Subcutaneous abdominal adipose tissue (tissue), 5 donors: ENCODE measurements at regions not wholly inside any gene's neighbourhood (a gene's known extent, or its start where the extent isn't known, plus 50 kb on each side); places are given as distances from the start of the nearest gene placed in this dataset.

Experiments used
- H3K27ac ChIP-seq: one replicate; pipeline ENCODE4 v1.7.0; 2013; ENCODE audit warnings: low read depth, mild to moderate bottlenecking, inconsistent platforms, low read length, moderate library complexity
- H3K27me3 ChIP-seq, 5 donors: one replicate each; pipeline ENCODE4 v1.7.0; 2013; ENCODE audit warnings: low read length in 5 of 5, inconsistent platforms in 1 of 5; ENCODE audit not compliant: control insufficient read depth in 5 of 5, insufficient read depth in 4 of 5
- H3K36me3 ChIP-seq, 5 donors: one replicate each; pipeline ENCODE4 v1.7.0; 2013; ENCODE audit warnings: low read length in 5 of 5; ENCODE audit not compliant: control insufficient read depth in 5 of 5, insufficient read depth in 5 of 5
- H3K4me1 ChIP-seq, 5 donors: one replicate each; pipeline ENCODE4 v1.7.0; 2013; ENCODE audit warnings: low read length in 5 of 5, mild to moderate bottlenecking in 3 of 5, moderate library complexity in 1 of 5; ENCODE audit not compliant: control insufficient read depth in 5 of 5, insufficient read depth in 5 of 5
- H3K4me3 ChIP-seq, 5 donors: one replicate each; pipeline ENCODE4 v1.7.0; 2013; ENCODE audit warnings: low read length in 5 of 5, low read depth in 1 of 5
- H3K9ac ChIP-seq, 5 donors: one replicate each; pipeline ENCODE4 v1.7.0; 2013; ENCODE audit warnings: low read length in 5 of 5, mild to moderate bottlenecking in 4 of 5, moderate library complexity in 3 of 5
- H3K9me3 ChIP-seq, 5 donors: one replicate each; pipeline ENCODE4 v1.7.0; 2013; ENCODE audit warnings: low read length in 5 of 5; ENCODE audit not compliant: control insufficient read depth in 5 of 5
- donor health status: healthy.
- donor health status: healthy.
- donor health status: healthy.
- donor health status: healthy.
- donor health status: healthy.

DNA sequence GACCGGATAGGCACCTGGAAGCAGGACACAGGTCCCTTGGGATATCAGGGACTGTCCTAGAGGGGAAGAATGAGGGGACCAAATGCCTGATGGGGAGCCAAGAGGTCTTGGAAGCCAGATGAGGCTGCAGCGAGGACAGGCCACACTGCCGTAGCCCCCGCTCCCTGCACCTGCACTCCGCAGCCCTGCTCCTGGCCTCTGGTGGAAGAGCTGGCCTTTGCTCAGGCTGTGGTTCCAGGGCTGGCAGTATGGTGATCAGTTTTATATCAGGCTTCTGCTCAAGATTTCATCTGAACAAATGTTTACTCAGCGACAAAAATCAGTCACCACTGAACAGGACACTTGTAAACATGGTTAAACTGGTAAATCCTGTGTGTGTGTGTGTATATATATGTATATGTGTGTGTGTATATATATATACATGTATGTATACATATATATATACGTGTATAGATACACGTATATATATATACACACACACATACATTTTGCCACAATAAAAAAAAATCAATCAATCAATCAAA is 52.5 kb upstream of the TAF1B start:
- no peak overlapping the region for H3K4me3 ChIP-seq
- H3K4me1 ChIP-seq = peaks cover 0 to 26% (median 13%) of the 10 kb centered on the region in 5 donors
- no peaks in the 10 kb centered on the region for H3K27me3 ChIP-seq
- peaks cover 0 to 6% (median 3%) of the 10 kb centered on the region in 5 donors for H3K9me3 ChIP-seq
- H3K9ac ChIP-seq = no peak overlapping the region
- H3K36me3 ChIP-seq = no peaks in the 10 kb centered on the region
- peak overlapping the region; percentile 54 for H3K27ac ChIP-seq

DNA sequence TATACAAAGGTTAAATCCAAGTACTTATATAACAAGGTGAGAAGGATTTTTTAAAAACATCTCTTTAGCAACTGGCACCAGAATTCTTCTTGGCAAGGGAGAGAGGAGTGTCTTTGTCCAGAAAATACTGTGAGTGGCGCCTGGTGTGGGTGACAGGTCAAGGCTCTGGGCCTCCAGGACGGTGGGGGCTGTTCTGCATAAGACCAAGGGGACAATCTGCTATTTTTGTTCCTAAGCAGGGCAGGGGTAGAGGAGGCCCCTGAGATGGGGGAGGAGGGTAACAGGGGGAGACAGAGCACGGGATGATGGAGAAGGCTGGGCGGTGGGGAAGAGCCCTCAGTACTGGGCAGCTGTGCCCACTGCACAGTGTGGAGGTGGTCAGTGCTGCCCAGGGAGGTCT is 51.6 kb upstream of the TAF1B start:
- no peak overlapping the region for H3K4me3 ChIP-seq
- peak overlapping the region; percentile 54 for H3K27ac ChIP-seq
- peaks cover 0 to 6% (median 3%) of the 10 kb centered on the region in 5 donors for H3K9me3 ChIP-seq
- H3K36me3 ChIP-seq = no peaks in the 10 kb centered on the region
- no peaks in the 10 kb centered on the region for H3K27me3 ChIP-seq
- H3K4me1 ChIP-seq = peaks cover 0 to 26% (median 13%) of the 10 kb centered on the region in 5 donors
- no peak overlapping the region for H3K9ac ChIP-seq

DNA sequence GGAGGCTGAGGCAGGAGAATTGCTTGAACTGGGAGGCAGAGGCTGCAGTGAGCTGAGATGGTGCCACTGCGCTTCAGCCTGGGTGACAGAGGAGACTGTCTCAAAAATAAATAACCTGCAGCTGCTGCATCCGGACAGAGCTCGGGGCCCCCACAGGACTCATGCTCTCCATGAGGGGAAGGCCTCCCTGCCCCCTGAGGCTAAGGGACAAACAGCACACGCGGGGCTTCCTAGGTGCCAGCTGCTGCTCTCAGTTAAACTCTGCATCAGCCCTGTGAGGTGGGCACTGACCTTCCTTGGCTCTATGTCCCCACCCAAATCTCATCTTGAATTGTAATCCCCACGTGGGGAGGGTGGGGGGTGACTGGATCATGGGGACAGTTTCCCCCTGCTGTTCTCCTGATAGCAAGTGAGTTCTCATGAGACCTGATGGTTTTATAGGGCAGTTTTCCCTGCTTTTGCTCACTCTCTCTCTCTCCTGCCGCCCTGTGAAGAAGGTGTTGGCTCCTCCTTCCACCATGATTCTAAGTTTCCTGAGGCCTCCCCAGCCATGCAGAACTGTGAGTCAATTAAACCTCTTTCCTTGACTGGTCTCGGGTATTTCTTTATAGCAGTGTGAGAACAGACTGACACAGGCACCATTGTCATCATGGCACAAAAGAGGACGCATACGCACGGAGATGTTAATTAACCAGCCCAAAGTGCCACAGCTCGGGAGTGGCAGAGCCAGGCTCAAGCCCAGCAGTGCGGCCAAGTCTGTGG is 49.9 kb upstream of the TAF1B start:
- Histone ChIP-seq H3K9me3 (peaks cover 0 to 1% (median 0%) of the 10 kb centered on the region in 5 donors), H3K4me1 (peaks cover 0 to 28% (median 13%) of the 10 kb centered on the region in 5 donors), H3K27ac (no peak overlapping the region), H3K9ac (no peak overlapping the region), H3K27me3 (no peaks in the 10 kb centered on the region), H3K36me3 (no peaks in the 10 kb centered on the region), H3K4me3 (no peak overlapping the region)
